ENCODE measurements at regions not wholly inside any gene's neighbourhood (a gene's known extent, or its start where the extent isn't known, plus 50 kb on each side); places are given as distances from the start of the nearest gene placed in this dataset.

DNA sequence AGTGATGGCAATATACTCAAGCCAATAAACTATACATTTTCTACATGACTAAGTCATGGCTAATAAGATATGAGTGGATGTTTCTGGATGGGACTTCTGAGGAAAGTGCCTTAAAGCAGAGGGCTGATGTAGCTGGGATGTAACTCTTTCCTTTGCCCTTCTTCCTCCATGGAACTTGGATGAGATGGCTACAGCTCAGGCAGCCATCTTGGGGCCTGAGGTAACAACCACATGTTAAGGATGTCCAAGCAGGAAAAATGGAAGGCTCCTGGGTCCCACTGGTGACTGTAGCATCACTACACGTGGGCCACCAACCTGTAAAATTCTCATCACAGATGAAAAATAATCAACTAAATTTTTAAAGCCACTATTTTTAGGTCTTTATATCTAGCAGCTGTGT is 54.4 kb upstream of the GRIP1 start:
- no peaks in the 10 kb centered on the region for H3K27me3 ChIP-seq (ENCODE audit: control insufficient read depth in 1 of 2, insufficient read depth in 2 of 2, low read length in 1 of 2)
- H3K4me3 ChIP-seq (ENCODE audit: low read length in 2 of 2): no peak overlapping the region
- no peak overlapping the region for H3K27ac ChIP-seq (ENCODE audit: low read depth in 1 of 2, low read length in 2 of 2)
- no peaks in the 10 kb centered on the region for H3K4me1 ChIP-seq (ENCODE audit: control insufficient read depth in 1 of 2, insufficient read depth in 2 of 2, low read length in 2 of 2)
- no peaks in the 10 kb centered on the region for H3K36me3 ChIP-seq (ENCODE audit: control insufficient read depth in 1 of 2, insufficient read depth in 2 of 2, low read length in 1 of 2)
- H3K9me3 ChIP-seq (ENCODE audit: control insufficient read depth, low read length): peaks cover 1% of the 10 kb centered on the region
- 55 to 68% methylated on average over 1 of the region's 1 CpG for whole genome bisulfite sequencing, 2 donors
- intact Hi-C loops (cut with DNase I): no loop called here
- ATAC-seq (ENCODE audit: low FRiP score) (no peak), DNase-seq (no peak)

DNA sequence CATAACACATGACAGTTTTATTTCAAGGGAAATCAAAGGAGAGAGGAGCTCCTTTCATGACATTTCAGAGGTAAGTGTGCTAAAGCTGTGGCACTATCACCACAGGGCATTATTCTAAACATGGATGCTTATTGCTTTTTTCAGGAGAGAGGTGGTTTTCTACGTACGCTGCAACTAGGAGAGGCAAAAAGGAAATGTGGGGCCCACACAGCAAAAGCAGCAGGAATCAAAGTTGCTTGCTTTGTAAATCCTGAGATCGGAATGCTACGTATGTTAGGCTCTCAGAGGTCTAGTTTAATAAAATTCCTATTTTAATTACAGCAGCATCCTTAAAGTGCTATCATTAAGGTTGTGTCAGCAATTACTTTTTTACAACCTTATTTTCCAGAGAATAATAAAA is 55.0 kb upstream of the GRIP1 start:
- peaks cover 1% of the 10 kb centered on the region for H3K9me3 ChIP-seq (ENCODE audit: control insufficient read depth, low read length)
- H3K27me3 ChIP-seq (ENCODE audit: control insufficient read depth in 1 of 2, insufficient read depth in 2 of 2, low read length in 1 of 2): no peaks in the 10 kb centered on the region
- DNase-seq: no peak
- no peaks in the 10 kb centered on the region for H3K36me3 ChIP-seq (ENCODE audit: control insufficient read depth in 1 of 2, insufficient read depth in 2 of 2, low read length in 1 of 2)
- H3K4me3 ChIP-seq (ENCODE audit: low read length in 2 of 2): no peak overlapping the region
- no peak overlapping the region for H3K27ac ChIP-seq (ENCODE audit: low read depth in 1 of 2, low read length in 2 of 2)
- WGBS, 2 donors: 81 to 85% methylated on average over 4 of the region's 4 CpGs
- no peak for ATAC-seq (ENCODE audit: low FRiP score)
- no peaks in the 10 kb centered on the region for H3K4me1 ChIP-seq (ENCODE audit: control insufficient read depth in 1 of 2, insufficient read depth in 2 of 2, low read length in 2 of 2)
- intact Hi-C loops (cut with DNase I): no loop called here

DNA sequence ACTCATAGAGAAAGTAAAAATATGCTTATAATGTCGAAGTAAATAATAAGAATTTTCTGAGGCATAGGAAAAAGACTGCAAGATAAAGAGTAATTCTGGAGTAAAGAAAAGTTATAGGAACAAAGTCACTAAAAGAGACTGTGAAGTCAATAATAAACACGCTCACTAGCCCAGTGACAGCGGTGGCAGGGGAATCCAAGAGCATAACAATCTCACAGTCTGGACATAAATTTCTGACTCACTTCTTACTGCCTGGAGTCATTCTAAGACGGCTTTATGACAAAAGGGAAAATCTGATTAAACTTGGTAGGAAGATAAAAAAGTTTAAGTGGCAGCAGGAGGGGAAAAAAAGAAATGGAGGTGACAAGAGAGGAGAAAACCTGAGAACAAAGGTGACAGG is 56.4 kb upstream of the GRIP1 start:
- 78 to 82% methylated on average over 4 of the region's 4 CpGs for WGBS, 2 donors
- Histone ChIP-seq H3K4me3 (ENCODE audit: low read length in 2 of 2) (no peak overlapping the region), H3K27me3 (ENCODE audit: control insufficient read depth in 1 of 2, insufficient read depth in 2 of 2, low read length in 1 of 2) (no peaks in the 10 kb centered on the region), H3K36me3 (ENCODE audit: control insufficient read depth in 1 of 2, insufficient read depth in 2 of 2, low read length in 1 of 2) (no peaks in the 10 kb centered on the region), H3K9me3 (ENCODE audit: control insufficient read depth, low read length) (peaks cover 1% of the 10 kb centered on the region), H3K4me1 (ENCODE audit: control insufficient read depth in 1 of 2, insufficient read depth in 2 of 2, low read length in 2 of 2) (no peaks in the 10 kb centered on the region), H3K27ac (ENCODE audit: low read depth in 1 of 2, low read length in 2 of 2) (no peak overlapping the region)
- ATAC-seq (ENCODE audit: low FRiP score) (no peak), DNase-seq (no peak)
- intact Hi-C loops (cut with DNase I): no loop called here

DNA sequence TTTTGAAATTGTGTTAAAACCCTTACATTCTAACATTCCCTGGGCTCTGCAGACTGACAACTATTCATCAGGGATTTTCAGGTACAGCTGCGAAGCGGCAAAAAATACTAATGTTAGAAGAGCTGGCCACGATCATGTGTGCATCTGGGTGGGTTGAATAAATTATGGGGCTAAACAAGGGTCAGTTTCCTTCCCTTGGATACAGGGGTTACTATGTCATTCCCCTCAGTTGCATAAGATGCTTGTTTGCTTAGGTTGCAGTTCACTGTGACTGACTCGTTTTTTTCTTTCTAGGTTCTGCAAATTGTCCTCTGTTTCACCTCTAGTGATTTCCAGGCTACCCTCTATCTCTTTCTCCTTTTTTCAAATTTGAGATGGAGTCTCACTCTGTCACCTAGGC is 58.1 kb upstream of the GRIP1 start:
- Histone ChIP-seq H3K9me3 (ENCODE audit: control insufficient read depth, low read length) (peaks cover 1% of the 10 kb centered on the region), H3K27ac (ENCODE audit: low read depth in 1 of 2, low read length in 2 of 2) (no peak overlapping the region), H3K4me3 (ENCODE audit: low read length in 2 of 2) (no peak overlapping the region), H3K4me1 (ENCODE audit: control insufficient read depth in 1 of 2, insufficient read depth in 2 of 2, low read length in 2 of 2) (no peaks in the 10 kb centered on the region), H3K36me3 (ENCODE audit: control insufficient read depth in 1 of 2, insufficient read depth in 2 of 2, low read length in 1 of 2) (no peaks in the 10 kb centered on the region), H3K27me3 (ENCODE audit: control insufficient read depth in 1 of 2, insufficient read depth in 2 of 2, low read length in 1 of 2) (no peaks in the 10 kb centered on the region)
- DNase-seq: no peak
- no peak for ATAC-seq (ENCODE audit: low FRiP score)
- intact Hi-C loops (cut with DNase I): no loop called here
- 81 to 91% methylated on average over 4 of the region's 4 CpGs for whole genome bisulfite sequencing, 2 donors

DNA sequence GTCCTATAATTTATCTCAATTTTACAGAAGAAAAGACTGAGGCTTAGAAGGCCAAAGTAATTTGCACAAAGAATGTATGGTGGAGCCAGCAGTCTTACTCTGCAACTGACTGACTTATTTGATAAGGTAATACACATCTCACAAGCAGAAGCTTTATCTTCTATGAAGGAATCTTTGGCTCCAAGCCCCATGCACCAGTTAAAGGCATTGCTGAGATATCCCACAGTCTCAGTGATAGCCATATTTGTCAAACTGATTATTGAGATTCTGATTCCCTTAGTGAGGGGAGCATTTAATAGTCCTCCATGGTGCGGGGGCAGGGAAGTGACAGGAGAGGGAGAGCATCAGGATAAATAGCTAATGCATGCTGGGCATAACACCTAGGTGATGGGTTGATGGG is 60.4 kb upstream of the GRIP1 start:
- no peaks in the 10 kb centered on the region for H3K4me1 ChIP-seq (ENCODE audit: control insufficient read depth in 1 of 2, insufficient read depth in 2 of 2, low read length in 2 of 2)
- 94 to 100% methylated on average over 1 of the region's 1 CpG for WGBS, 2 donors

DNA sequence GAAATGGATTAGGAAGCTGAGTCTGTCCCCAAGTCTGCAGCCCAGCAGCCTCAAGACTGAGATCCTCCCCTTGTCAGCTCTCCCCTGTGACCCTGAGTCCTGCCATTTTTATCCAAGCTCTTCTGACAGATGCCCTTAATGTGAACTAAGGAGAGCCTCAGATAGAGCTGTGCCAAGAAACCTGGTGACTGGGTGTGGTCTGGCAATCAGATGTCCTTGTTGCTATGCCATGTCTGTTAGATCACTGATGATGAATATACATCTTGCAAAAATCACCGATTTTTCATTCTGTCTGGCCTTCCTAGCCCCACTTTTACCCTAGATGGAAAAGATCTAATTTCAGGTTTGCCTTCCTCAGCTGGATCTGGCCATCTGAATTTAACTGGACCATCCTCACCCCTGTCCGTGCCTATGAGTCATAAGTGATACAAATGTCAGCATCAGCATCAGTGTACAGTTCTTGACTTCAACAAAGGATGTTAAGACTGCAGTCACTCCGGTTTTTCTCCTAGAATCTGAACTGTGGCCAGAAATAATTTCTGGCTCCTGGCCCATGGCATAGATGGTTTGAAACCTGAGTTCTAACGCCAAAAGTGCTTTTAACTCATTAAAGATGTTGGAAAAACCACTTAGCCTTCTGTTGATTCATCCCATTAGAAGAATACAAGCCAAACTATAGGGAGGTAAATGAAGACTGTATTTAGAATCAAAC is 61.2 kb upstream of the GRIP1 start:
- no peaks in the 10 kb centered on the region for H3K36me3 ChIP-seq (ENCODE audit: control insufficient read depth in 1 of 2, insufficient read depth in 2 of 2, low read length in 1 of 2)
- no peak for ATAC-seq (ENCODE audit: low FRiP score)
- DNase-seq: no peak
- intact Hi-C loops (cut with DNase I): no loop called here
- no peaks in the 10 kb centered on the region for H3K9me3 ChIP-seq (ENCODE audit: control insufficient read depth, low read length)
- no peak overlapping the region for H3K27ac ChIP-seq (ENCODE audit: low read depth in 1 of 2, low read length in 2 of 2)
- 21 to 26% methylated on average over 4 of the region's 4 CpGs for WGBS, 2 donors
- no peaks in the 10 kb centered on the region for H3K4me1 ChIP-seq (ENCODE audit: control insufficient read depth in 1 of 2, insufficient read depth in 2 of 2, low read length in 2 of 2)
- H3K27me3 ChIP-seq (ENCODE audit: control insufficient read depth in 1 of 2, insufficient read depth in 2 of 2, low read length in 1 of 2): peaks cover 0 to 2% of the 10 kb centered on the region in 2 donors
- no peak overlapping the region for H3K4me3 ChIP-seq (ENCODE audit: low read length in 2 of 2)

More for the DNA sequence above, 60.4 kb upstream of the GRIP1 start:
- no peak for ATAC-seq (ENCODE audit: low FRiP score)
- no peak overlapping the region for H3K4me3 ChIP-seq (ENCODE audit: low read length in 2 of 2)
- H3K27ac ChIP-seq (ENCODE audit: low read depth in 1 of 2, low read length in 2 of 2): no peak overlapping the region
- no peaks in the 10 kb centered on the region for H3K9me3 ChIP-seq (ENCODE audit: control insufficient read depth, low read length)
- no peaks in the 10 kb centered on the region for H3K36me3 ChIP-seq (ENCODE audit: control insufficient read depth in 1 of 2, insufficient read depth in 2 of 2, low read length in 1 of 2)
- intact Hi-C loops (cut with DNase I): no loop called here
- DNase-seq: no peak
- H3K27me3 ChIP-seq (ENCODE audit: control insufficient read depth in 1 of 2, insufficient read depth in 2 of 2, low read length in 1 of 2): peaks cover 0 to under 1% of the 10 kb centered on the region in 2 donors

DNA sequence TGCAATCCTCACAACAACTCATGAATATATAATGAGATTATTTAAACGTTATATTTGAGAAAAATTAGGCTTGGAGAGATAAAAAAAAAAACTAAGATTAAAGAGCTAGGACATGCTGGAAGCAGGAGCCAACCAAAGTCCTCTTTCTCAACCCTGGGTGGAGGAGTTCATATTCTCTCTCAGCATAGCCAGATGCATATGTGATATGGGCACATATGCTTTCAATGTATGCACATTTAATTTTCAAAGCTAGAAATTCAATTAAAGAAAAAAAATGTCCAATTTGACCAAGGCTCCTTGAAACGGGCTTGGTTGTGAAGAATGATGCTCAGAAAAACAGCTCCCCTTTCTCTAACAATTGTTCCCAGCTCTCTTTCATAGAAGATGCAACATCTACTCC is 61.9 kb upstream of the GRIP1 start:
- intact Hi-C loops (cut with DNase I): no loop called here
- H3K27me3 ChIP-seq (ENCODE audit: control insufficient read depth in 1 of 2, insufficient read depth in 2 of 2, low read length in 1 of 2): peaks cover 0 to 2% of the 10 kb centered on the region in 2 donors
- H3K36me3 ChIP-seq (ENCODE audit: control insufficient read depth in 1 of 2, insufficient read depth in 2 of 2, low read length in 1 of 2): no peaks in the 10 kb centered on the region
- no peak overlapping the region for H3K27ac ChIP-seq (ENCODE audit: low read depth in 1 of 2, low read length in 2 of 2)
- H3K4me3 ChIP-seq (ENCODE audit: low read length in 2 of 2): no peak overlapping the region
- no peak for DNase-seq
- 76 to 83% methylated on average over 2 of the region's 2 CpGs for WGBS, 2 donors
- no peaks in the 10 kb centered on the region for H3K9me3 ChIP-seq (ENCODE audit: control insufficient read depth, low read length)
- no peak for ATAC-seq (ENCODE audit: low FRiP score)
- H3K4me1 ChIP-seq (ENCODE audit: control insufficient read depth in 1 of 2, insufficient read depth in 2 of 2, low read length in 2 of 2): no peaks in the 10 kb centered on the region

DNA sequence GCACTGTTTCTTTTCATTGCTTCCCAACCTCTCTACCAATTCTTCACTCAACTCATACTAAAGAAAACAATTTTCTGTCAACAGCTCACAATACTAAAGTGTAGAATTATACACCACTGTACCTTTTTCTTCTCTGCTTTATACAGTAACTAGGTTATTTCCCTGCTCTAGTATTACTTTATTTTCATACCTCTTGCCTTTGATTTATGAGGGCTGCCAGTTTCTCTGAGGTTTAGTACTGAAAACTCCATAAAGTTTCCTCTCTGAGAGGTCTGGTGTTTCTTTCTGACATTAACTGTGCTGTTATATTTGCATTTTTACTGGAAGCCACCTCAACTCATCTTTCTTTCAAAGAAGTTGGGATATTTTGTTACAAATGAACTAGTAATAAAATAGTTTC is 63.0 kb upstream of the GRIP1 start:
- Histone ChIP-seq H3K36me3 (ENCODE audit: control insufficient read depth in 1 of 2, insufficient read depth in 2 of 2, low read length in 1 of 2) (no peaks in the 10 kb centered on the region), H3K27me3 (ENCODE audit: control insufficient read depth in 1 of 2, insufficient read depth in 2 of 2, low read length in 1 of 2) (peaks cover 0 to 2% of the 10 kb centered on the region in 2 donors), H3K9me3 (ENCODE audit: control insufficient read depth, low read length) (no peaks in the 10 kb centered on the region), H3K4me1 (ENCODE audit: control insufficient read depth in 1 of 2, insufficient read depth in 2 of 2, low read length in 2 of 2) (no peaks in the 10 kb centered on the region), H3K4me3 (ENCODE audit: low read length in 2 of 2) (no peak overlapping the region), H3K27ac (ENCODE audit: low read depth in 1 of 2, low read length in 2 of 2) (no peak overlapping the region)
- intact Hi-C loops (cut with DNase I): no loop called here
- ATAC-seq (ENCODE audit: low FRiP score) (no peak), DNase-seq (no peak)

DNA sequence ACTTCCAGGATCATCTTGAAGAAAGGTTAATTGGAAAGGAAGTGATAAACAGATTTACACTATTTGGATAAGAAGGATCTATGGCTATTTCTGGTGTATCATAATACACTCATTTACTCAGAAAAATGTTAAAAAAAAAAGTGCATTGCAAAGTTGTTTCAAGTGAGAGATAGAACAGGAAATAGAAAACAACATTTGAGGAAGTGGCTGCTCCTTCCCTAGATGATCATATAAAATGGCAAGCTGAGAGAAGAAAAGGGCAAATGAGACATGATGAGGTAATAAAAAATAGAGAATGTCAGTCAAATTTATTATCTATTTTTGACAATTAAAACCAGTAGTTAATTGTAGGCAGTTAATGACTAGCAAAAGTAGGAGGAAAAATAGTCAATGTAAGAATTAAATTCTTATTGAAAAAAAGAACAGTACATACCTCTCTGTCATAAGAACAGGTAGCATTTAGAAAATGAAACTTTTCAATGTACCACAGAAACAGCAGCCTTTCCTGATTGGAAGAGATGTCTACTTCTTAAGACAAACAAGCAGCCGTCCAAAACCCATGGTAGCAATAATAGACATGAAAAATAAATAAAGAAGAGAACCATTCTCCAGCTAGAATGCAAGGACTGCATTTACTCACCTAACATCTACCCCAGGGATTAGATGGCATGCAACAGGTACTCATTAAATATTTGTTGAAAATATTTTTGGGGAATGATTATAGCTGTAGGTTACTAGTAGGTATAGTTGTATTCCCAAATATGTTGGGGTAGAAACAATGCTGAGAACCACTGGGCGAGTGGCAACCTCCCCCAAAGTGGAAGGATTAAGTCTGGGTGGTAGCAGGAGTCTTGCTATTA is 63.9 kb upstream of the GRIP1 start:
- intact Hi-C loops (cut with DNase I): no loop called here
- H3K4me3 ChIP-seq (ENCODE audit: low read length in 2 of 2): no peak overlapping the region
- no peaks in the 10 kb centered on the region for H3K36me3 ChIP-seq (ENCODE audit: control insufficient read depth in 1 of 2, insufficient read depth in 2 of 2, low read length in 1 of 2)
- peaks cover 0 to 2% of the 10 kb centered on the region in 2 donors for H3K27me3 ChIP-seq (ENCODE audit: control insufficient read depth in 1 of 2, insufficient read depth in 2 of 2, low read length in 1 of 2)
- H3K4me1 ChIP-seq (ENCODE audit: control insufficient read depth in 1 of 2, insufficient read depth in 2 of 2, low read length in 2 of 2): no peaks in the 10 kb centered on the region
- 77 to 87% methylated on average over 2 of the region's 2 CpGs for WGBS, 2 donors
- no peak for ATAC-seq (ENCODE audit: low FRiP score)
- no peak for DNase-seq
- no peaks in the 10 kb centered on the region for H3K9me3 ChIP-seq (ENCODE audit: control insufficient read depth, low read length)
- H3K27ac ChIP-seq (ENCODE audit: low read depth in 1 of 2, low read length in 2 of 2): no peak overlapping the region
